GM03348 (cell line): ENCODE measurements at regions not wholly inside any gene's neighbourhood (a gene's known extent, or its start where the extent isn't known, plus 50 kb on each side); places are given as distances from the start of the nearest gene placed in this dataset.

Experiments used
- DNase-seq: peaks from one replicate; pipeline ENCODE4 v3.0.0; 2012; ENCODE audit warnings: low spot score

DNA sequence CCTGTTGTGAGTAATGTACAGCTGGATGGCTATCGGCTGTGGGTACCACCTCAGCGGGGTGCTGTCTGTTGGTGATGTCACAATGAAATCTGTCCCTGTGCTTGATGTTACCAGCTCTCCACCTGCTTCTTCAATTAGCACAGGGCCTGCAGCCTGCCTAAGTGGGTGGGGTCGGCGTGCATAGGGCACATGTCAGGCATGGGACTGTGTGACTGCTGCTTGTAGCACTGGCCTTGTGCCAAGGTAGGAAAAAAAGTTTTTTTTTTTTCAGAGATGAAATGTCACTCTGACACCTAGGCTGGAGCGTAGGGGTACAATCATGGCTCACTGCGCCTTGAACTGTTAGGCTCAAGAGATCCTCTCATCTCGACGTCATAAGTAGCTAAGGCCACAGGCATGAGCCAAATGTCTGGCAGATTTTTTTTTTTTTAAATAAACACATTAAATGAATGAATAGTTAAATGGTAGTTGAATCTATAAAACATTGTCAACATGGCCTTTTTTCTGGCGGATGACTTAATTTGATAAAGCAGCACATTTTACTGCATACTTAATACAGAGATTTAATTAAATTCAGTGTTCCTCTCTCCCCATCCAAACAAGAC is 222.5 kb downstream of the NXNL2 start:
- no peak for DNase-seq

DNA sequence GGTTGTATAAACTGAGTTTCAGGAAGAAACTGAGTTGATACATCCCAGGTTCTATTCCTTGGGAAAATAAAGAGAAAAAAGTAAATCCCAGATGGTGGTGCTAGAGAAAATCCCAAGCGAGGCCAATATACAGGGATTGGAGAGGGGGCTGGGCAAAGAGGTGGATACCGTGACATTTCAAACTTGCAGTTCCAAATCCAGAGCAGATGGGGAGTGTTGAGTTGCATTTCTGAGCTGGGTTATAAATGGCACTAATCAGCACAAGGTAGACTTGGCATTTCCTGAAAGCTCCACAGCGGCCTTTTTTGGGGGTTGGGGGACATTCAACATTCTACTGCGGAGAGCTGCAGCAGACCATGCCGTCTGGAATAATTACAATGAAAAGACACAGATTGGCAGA is 224.4 kb downstream of the NXNL2 start:
- DNase-seq, result no peak

- peak; percentile 50 for DNase-seq
Observed at GRCh38 chr9:88766778-88767503, 224.3 kb upstream of the S1PR3 start.

- no peak for DNase-seq
Observed at GRCh38 chr9:88767504-88767790, 223.8 kb upstream of the S1PR3 start.

GRCh38 chr9:88772575-88772974 is 218.7 kb upstream of the S1PR3 start:
- no peak for DNase-seq

- no peak for DNase-seq
Observed at GRCh38 chr9:88773126-88773525, 218.1 kb upstream of the S1PR3 start.

GRCh38 chr9:88773627-88774244 is 217.5 kb upstream of the S1PR3 start:
- DNase-seq, result no peak

- DNase-seq, result peak; percentile 55
Observed at GRCh38 chr9:88775037-88775471, 216.2 kb upstream of the S1PR3 start.

DNA sequence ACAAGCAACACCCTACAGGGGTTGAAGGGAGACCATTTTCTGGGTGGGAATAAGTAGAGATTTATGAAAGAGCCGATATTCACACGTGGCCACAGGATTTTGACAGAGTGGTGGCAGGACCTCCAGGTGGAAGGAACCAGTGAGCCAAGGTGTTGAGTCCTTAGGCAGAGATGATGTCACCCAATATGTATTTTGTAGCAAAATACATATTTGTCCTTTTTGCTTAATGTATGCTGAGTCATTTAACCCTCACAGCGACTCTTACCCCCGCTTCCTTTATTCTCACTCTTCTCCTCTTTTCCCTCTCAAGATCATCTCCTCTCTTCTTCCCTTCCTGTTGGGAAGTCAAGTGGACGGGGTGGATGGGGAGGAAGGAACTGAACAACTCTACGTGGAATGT is 215.7 kb upstream of the S1PR3 start:
- DNase-seq, result no peak

DNA sequence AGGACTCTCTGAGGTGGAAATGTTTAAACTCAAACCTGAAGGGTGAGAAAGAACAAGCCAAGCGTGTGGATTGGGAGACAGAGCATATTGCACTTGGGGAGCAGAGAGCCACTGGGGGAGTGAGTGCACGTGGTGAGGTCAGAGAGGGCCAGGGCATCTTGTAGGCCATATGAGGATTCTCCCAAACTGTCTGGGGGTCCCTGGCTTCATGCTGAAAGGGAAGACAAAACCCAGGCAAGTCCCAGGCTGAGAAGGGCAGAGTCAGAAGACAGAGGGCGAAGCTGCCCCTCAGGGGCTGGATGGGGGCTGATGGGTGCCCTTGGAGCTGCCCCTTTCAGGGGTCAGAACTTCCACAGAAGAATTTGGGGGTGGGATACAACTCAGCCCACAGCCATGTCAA is 215.3 kb upstream of the S1PR3 start:
- DNase-seq, result no peak

GRCh38 chr9:88776717-88777497 is 214.4 kb upstream of the S1PR3 start:
- DNase-seq, result peak; percentile 74

GRCh38 chr9:88777498-88778312 is 213.6 kb upstream of the S1PR3 start:
- no peak for DNase-seq

GRCh38 chr9:88781628-88782391 is 209.5 kb upstream of the S1PR3 start:
- no peak for DNase-seq

DNA sequence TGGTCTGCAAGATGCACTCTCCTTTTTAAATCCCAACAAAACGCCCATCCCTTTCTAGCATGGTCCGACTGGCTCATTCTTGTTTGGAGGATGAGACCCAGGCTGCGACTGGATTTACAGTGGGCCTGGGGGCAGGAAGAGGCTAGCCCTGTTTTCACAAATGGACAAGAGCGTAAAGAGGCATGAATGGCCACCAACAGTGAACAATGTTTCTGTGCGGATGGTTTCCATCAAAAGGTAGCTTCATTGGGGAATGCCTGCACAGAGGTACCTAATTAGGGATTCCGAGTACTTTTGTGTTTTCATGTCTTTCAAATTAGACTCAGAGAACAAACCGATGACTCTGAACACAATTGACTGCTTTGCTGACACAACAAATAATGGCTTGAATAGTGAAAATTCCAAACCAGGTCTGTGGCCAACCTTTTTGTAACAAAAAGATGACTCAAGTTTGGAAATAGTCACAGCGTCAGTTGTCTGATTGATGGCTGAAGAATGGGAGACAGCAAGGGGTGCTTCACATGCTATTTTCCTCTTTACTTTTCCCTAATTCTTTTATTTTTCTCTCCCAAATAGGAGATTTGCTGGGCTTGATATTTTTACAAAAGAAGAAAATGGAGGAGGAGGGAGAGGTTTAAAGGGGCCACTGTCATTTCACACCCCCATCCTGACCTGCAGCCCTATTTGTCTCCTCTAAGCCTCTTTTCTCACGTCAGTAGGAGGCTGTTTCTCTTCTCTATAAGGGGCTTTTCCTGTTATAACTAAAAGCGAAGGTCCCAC is 208.1 kb upstream of the S1PR3 start:
- DNase-seq, result no peak

DNA sequence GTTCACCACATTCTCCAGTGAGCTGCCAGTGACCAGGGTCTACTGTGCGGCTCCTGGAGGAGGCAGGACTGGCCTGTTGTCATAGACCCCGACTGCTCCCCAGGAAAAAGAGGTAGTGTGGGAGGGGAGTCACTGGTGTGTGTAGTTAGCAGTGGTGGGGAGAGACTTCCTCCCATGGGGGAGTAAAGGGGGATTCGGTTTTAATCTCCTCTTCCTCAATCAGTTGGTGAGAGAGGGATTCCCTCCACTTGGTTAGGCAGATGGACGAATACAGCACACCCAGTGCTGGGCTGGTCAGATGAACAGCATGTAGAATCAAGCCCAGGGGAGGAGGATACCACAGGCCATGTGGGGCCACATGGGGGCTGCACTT is 207.6 kb upstream of the S1PR3 start:
- no peak for DNase-seq

DNA sequence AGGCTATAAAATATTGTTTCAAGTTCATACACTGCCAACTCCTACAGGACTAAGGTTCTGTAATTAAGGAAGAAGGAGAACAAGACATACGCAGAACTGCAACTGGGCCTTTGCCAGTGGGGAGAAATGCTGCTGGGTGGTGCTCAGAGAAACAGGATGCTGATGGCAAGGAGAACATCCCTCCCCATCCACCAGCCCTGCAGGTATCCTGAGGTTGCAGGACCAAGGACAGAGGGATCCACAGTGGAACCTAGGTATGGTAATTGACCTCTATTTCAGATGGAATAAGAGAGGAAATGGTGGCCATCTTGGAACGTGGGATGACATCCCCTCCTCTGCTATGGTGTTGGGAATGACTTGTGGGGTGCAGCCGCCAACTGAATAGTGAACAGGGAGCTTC is 206.3 kb upstream of the S1PR3 start:
- no peak for DNase-seq

GRCh38 chr9:88786291-88787079 is 204.8 kb upstream of the S1PR3 start:
- DNase-seq, result no peak

- peak; percentile 67 for DNase-seq
Observed at GRCh38 chr9:88789785-88790184, 201.5 kb upstream of the S1PR3 start.

DNA sequence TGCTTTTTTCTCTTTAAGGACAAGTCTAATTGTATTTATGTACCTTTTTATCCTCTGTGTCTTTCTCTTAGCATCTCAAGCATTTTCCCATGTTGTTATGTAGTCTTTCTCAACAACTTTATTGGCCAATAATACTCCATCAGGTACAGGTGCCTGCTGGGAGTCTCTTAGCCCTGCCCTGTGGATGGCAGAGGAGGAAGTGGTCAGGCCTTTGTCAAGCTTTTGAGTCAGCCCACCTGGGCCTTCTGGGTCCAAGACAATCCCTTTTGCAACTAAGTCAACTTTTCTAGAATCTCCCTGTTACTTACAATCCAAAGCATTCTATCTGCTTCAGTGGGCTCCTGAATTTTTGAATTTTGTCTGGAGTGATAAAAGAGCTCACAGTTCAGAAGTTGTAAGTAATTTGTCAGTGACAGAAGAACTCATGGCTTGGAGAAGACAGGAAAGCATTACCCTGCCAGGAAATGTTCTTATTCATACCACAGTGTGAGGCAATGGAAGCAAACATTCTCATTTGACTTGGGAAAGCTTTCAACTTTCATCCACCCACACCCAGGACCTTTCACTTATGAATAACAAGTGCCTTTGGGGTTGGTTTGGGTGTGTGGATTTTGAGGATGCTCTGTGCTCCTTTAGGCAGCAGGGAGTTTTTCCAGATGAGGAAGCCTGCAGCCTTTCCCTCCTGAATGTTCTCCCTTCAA is 200.0 kb upstream of the S1PR3 start:
- peak; percentile 83 for DNase-seq
